RWPE1 (cell line): ENCODE measurements at regions not wholly inside any gene's neighbourhood (a gene's known extent, or its start where the extent isn't known, plus 50 kb on each side); places are given as distances from the start of the nearest gene placed in this dataset.

Source experiments
- CTCF ChIA-PET: fragments of 350-600 bp; sonication (Branson Sonifier 250); formaldehyde crosslinking; extraction: SDS; loops from one replicate; lab custom pipeline; 2021; lab: Yijun Ruan, JAX
- POLR2A ChIA-PET: fragments of 400-600 bp; formaldehyde crosslinking; extraction: SDS; loops from one replicate; lab custom pipeline; 2020; ENCODE audit warnings: antibody characterized with exemption; ENCODE audit not compliant: low non-redundant PET; lab: Yijun Ruan, JAX
- DNase-seq: peaks from one replicate; pipeline ENCODE4 v3.0.0; 2012; ENCODE audit warnings: low spot score
- H3K27ac ChIP-seq: fragments of 450-650 bp; 2 replicates; pipeline ENCODE4 v1.5.1; 2017
- TF ChIP-seq, protein P1 (sequence below): fragments of 450-650 bp; conservative IDR thresholded peaks from 2 replicates; pipeline ENCODE4 v1.5.1; 2017; ENCODE audit warnings: low read depth, mild to moderate bottlenecking

- no peak for DNase-seq
- CTCF ChIA-PET, result no interaction called here
- no peak overlapping the region for H3K27ac ChIP-seq
- POLR2A ChIA-PET, result no interaction called here
- TF ChIP-seq, protein P1, sequence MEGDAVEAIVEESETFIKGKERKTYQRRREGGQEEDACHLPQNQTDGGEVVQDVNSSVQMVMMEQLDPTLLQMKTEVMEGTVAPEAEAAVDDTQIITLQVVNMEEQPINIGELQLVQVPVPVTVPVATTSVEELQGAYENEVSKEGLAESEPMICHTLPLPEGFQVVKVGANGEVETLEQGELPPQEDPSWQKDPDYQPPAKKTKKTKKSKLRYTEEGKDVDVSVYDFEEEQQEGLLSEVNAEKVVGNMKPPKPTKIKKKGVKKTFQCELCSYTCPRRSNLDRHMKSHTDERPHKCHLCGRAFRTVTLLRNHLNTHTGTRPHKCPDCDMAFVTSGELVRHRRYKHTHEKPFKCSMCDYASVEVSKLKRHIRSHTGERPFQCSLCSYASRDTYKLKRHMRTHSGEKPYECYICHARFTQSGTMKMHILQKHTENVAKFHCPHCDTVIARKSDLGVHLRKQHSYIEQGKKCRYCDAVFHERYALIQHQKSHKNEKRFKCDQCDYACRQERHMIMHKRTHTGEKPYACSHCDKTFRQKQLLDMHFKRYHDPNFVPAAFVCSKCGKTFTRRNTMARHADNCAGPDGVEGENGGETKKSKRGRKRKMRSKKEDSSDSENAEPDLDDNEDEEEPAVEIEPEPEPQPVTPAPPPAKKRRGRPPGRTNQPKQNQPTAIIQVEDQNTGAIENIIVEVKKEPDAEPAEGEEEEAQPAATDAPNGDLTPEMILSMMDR, result no peak
Measured at GRCh38 chr4:111530446-111530845, 614.8 kb upstream of the FAM241A start.

DNA sequence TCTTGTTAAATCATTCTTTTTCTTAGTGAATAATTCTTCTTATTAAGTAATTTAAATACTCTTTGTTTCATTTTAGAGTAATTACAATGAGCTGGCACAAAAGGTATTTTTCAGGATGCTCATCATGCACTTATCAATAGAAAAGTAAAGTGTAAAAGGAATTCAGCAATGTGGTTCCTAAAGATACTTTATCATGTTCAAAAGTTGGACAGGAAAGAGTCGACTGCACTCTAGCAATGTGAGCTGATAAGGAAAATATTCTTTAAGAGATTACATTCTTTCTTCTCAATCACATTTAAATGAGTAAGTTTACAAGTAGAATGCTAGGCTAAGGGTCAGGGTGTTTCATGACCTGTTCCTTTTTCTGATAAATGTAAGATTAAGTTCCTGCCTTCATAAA, 609.5 kb upstream of the FAM241A start:
- H3K27ac ChIP-seq, result no peak overlapping the region
- TF ChIP-seq, protein P1, result no peak
- POLR2A ChIA-PET, result no interaction called here
- CTCF ChIA-PET, result interaction anchor here (0.6 kb wide), 1 partner anchor 23 kb away, joined by 3 read pairs; no protein-coding TSS in a partner anchor
- no peak for DNase-seq

DNA sequence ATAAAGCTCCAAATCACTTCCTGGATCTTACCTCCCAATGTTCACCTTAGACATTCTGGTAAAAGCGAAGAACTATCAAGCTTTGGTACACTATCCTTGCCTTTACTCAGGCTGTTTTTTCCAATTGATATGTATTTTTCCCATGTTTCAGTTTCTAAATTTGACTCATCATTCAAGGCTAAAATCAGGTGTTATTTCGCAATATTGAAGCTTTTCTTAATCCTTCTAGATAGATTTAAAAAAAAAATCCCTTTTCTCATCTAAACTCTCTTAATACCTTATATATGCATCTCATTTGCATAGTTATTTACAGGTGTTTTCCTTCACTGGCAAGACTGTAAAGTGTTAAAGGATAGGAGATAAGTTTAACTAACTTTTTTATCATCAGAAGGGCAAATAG, 608.1 kb upstream of the FAM241A start:
- ChIA-PET POLR2A (no interaction called here), CTCF (interaction anchor here (0.6 kb wide), 1 partner anchor 818 kb away, joined by 3 read pairs; no protein-coding TSS in a partner anchor)
- no peak overlapping the region for H3K27ac ChIP-seq
- TF ChIP-seq, protein P1, result no peak
- DNase-seq, result no peak

DNA sequence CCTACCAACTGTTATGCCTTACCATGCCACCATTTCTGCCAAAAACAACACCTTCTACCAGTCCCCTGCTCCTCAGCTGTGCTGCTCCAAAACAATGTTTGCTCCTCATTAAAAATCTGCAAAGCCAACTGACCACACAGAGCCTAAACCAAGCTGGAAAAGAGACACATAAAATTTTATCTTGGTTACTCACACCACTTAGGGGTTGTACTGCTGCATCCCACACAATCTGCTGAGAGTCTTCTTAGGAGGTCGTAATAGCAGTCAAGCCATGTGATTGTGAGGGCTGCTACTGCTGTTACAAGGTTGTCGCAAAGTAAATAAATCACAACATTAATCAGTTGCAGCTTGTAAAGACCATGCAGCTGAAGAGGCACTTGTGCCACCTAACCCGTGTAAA, 607.4 kb upstream of the FAM241A start:
- no peak overlapping the region for H3K27ac ChIP-seq
- ChIA-PET CTCF (no interaction called here), POLR2A (no interaction called here)
- TF ChIP-seq, protein P1, result no peak
- DNase-seq, result no peak

DNA sequence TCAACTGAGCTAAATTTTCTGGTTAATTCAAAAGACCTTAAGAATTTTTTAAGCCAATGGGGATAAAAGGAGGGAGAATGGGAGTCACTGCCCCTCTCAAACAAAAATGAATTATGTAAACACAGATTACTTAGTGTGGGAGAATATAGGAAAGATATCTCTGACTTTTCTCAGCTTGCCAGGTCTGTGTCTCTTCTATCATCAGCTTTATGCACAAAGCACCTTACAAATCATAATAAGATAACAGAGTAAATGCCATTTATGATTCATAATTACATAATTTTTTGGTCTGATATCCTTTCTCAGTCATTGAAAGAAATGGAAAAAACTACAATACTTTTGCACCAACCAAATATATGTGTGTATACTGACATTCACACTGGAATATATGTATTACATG, 604.6 kb upstream of the FAM241A start:
- TF ChIP-seq, protein P1, result no peak
- ChIA-PET CTCF (no interaction called here), POLR2A (no interaction called here)
- H3K27ac ChIP-seq, result no peak overlapping the region
- DNase-seq, result no peak

DNA sequence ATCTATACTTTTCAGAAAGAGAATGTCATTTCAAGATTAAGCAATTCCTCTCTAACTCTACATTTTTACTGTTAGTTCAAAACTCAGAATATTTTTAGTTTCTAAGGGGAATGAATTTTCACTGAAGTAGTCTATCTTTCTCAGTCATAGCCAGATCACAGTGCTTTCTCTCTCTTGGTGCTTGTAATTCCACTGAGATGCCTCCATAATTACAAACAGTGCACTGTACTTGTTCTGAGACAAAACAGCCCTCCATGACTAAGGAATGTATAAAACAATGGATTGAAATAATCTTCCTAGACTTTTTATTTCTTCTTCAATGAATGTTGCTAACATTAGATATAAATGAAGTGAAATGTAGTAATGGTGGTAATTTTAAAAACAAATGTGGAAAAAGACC, 603.2 kb upstream of the FAM241A start:
- no peak overlapping the region for H3K27ac ChIP-seq
- DNase-seq, result no peak
- ChIA-PET CTCF (no interaction called here), POLR2A (no interaction called here)
- TF ChIP-seq, protein P1, result no peak

GRCh38 chr4:111546881-111547280, 598.4 kb upstream of the FAM241A start:
- DNase-seq, result no peak
- ChIA-PET CTCF (no interaction called here), POLR2A (no interaction called here)
- no peak overlapping the region for H3K27ac ChIP-seq
- TF ChIP-seq, protein P1, result no peak
